Suprapubic skin (tissue), 4 donors: ENCODE measurements at regions not wholly inside any gene's neighbourhood (a gene's known extent, or its start where the extent isn't known, plus 50 kb on each side); places are given as distances from the start of the nearest gene placed in this dataset.

Experiments used
- DNase-seq, 2 donors: peaks; one replicate each; pipeline ENCODE4 v3.0.0-alpha.2; 2019; ENCODE audit warnings: low spot score in 2 of 2
- H3K27ac ChIP-seq: fragments of 200-600 bp; sonication (generic); one replicate; pipeline ENCODE4 v1.5.1; 2019
- H3K27me3 ChIP-seq: fragments of 200-600 bp; sonication (generic); one replicate; pipeline ENCODE4 v1.5.1; 2019
- H3K36me3 ChIP-seq: fragments of 200-600 bp; sonication (generic); one replicate; pipeline ENCODE4 v1.5.1; 2019
- H3K4me1 ChIP-seq: fragments of 200-600 bp; sonication (generic); one replicate; pipeline ENCODE4 v1.5.1; 2019
- H3K4me3 ChIP-seq: fragments of 200-600 bp; sonication (generic); one replicate; pipeline ENCODE4 v1.5.1; 2019; ENCODE audit warnings: mild to moderate bottlenecking
- H3K9me3 ChIP-seq: fragments of 200-600 bp; sonication (generic); one replicate; pipeline ENCODE4 v1.5.1; 2019
- CTCF ChIP-seq, 2 donors: fragments of 200-600 bp in 1 of 2; fragments of 450-650 bp in 1 of 2; sonication (generic) in 1 of 2; IDR thresholded peaks; one replicate each; pipeline ENCODE4 v1.5.1; 2016 to 2019; ENCODE audit warnings: antibody characterized with exemption in 2 of 2, mild to moderate bottlenecking in 1 of 2, moderate library complexity in 1 of 2
- EP300 ChIP-seq: sonication (generic); formaldehyde crosslinking; IDR thresholded peaks from one replicate; pipeline ENCODE4 v1.6.1; 2017; ENCODE audit warnings: antibody characterized with exemption
- POLR2A ChIP-seq, 2 donors: fragments of 450-650 bp; IDR thresholded peaks; one replicate each; pipeline ENCODE4 v1.6.1; 2017; ENCODE audit warnings: antibody characterized with exemption in 2 of 2, mild to moderate bottlenecking in 2 of 2, moderate library complexity in 2 of 2
- POLR2AphosphoS5 ChIP-seq, 3 donors: sonication (generic); formaldehyde crosslinking; IDR thresholded peaks; one replicate each; pipeline ENCODE4 v1.6.1; 2017; ENCODE audit warnings: antibody characterized with exemption in 3 of 3
- WGBS: methylation state at CpG from one replicate; pipeline ENCODE4 v1.1.5; 2018; 5-methylcytosine and 5-hydroxymethylcytosine counted together

- H3K4me1 ChIP-seq, result no peaks in the 10 kb centered on the region
- H3K4me3 ChIP-seq, result no peak overlapping the region
- no peak overlapping the region for H3K27ac ChIP-seq
- DNase-seq, result peak in 1 of 2 donors; percentile 37
- no peaks in the 10 kb centered on the region for H3K9me3 ChIP-seq
- WGBS, result 76% methylated on average over 6 of the region's 6 CpGs
- no peak for TF ChIP-seq EP300
- TF ChIP-seq POLR2A (IDR thresholded peaks at IDR 0.05), result no peak
- no peak for TF ChIP-seq CTCF (IDR thresholded peaks at IDR 0.05)
- no peak for TF ChIP-seq POLR2AphosphoS5 (IDR thresholded peaks at IDR 0.05)
- peaks cover 37% of the 10 kb centered on the region for H3K27me3 ChIP-seq
- no peaks in the 10 kb centered on the region for H3K36me3 ChIP-seq
These were observed 375.1 kb downstream of the NPHP4 start for GRCh38 chr1:5617179-5617520.

- no peak overlapping the region for H3K27ac ChIP-seq
- peak in 1 of 2 donors; percentile 54 for DNase-seq
- H3K4me3 ChIP-seq, result no peak overlapping the region
- H3K36me3 ChIP-seq, result no peaks in the 10 kb centered on the region
- H3K27me3 ChIP-seq, result peaks cover 37% of the 10 kb centered on the region
- no peaks in the 10 kb centered on the region for H3K9me3 ChIP-seq
- H3K4me1 ChIP-seq, result no peaks in the 10 kb centered on the region
- TF ChIP-seq POLR2A (IDR thresholded peaks at IDR 0.05) (no peak), EP300 (no peak), POLR2AphosphoS5 (IDR thresholded peaks at IDR 0.05) (no peak), CTCF (IDR thresholded peaks at IDR 0.05) (no peak)
- 81% methylated on average over 22 of the region's 22 CpGs for WGBS
These were observed 375.7 kb downstream of the NPHP4 start for GRCh38 chr1:5616366-5617178.

GRCh38 chr1:5615076-5615475, 377.1 kb downstream of the NPHP4 start:
- 79% methylated on average over 5 of the region's 5 CpGs for WGBS
- H3K27ac ChIP-seq, result no peak overlapping the region
- TF ChIP-seq POLR2A (IDR thresholded peaks at IDR 0.05) (no peak), CTCF (IDR thresholded peaks at IDR 0.05) (no peak), EP300 (no peak), POLR2AphosphoS5 (IDR thresholded peaks at IDR 0.05) (no peak)
- H3K36me3 ChIP-seq, result no peaks in the 10 kb centered on the region
- no peak for DNase-seq
- peaks cover 37% of the 10 kb centered on the region for H3K27me3 ChIP-seq
- no peaks in the 10 kb centered on the region for H3K4me1 ChIP-seq
- H3K9me3 ChIP-seq, result no peaks in the 10 kb centered on the region
- no peak overlapping the region for H3K4me3 ChIP-seq

GRCh38 chr1:5613900-5614299, 378.3 kb downstream of the NPHP4 start:
- no peak overlapping the region for H3K27ac ChIP-seq
- H3K36me3 ChIP-seq, result no peaks in the 10 kb centered on the region
- TF ChIP-seq EP300, result no peak
- TF ChIP-seq POLR2AphosphoS5 (IDR thresholded peaks at IDR 0.05), result no peak
- no peak for TF ChIP-seq CTCF (IDR thresholded peaks at IDR 0.05)
- peaks cover 37% of the 10 kb centered on the region for H3K27me3 ChIP-seq
- H3K9me3 ChIP-seq, result no peaks in the 10 kb centered on the region
- H3K4me1 ChIP-seq, result no peaks in the 10 kb centered on the region
- no peak overlapping the region for H3K4me3 ChIP-seq
- WGBS, result 80% methylated on average over 4 of the region's 4 CpGs
- no peak for DNase-seq

- no peak for TF ChIP-seq POLR2AphosphoS5 (IDR thresholded peaks at IDR 0.05)
- TF ChIP-seq EP300, result no peak
- no peak for TF ChIP-seq POLR2A (IDR thresholded peaks at IDR 0.05)
- no peak for TF ChIP-seq CTCF (IDR thresholded peaks at IDR 0.05)
- peak in 1 of 2 donors; percentile 79 for DNase-seq
- Histone ChIP-seq H3K4me3 (no peak overlapping the region), H3K4me1 (no peaks in the 10 kb centered on the region), H3K27ac (peak overlapping the region; percentile 42), H3K9me3 (no peaks in the 10 kb centered on the region), H3K36me3 (no peaks in the 10 kb centered on the region), H3K27me3 (peaks cover 21% of the 10 kb centered on the region)
- WGBS, result 66% methylated on average over 2 of the region's 3 CpGs
These were observed 380.4 kb downstream of the NPHP4 start for GRCh38 chr1:5611851-5612250.
